ENCODE measurements at regions not wholly inside any gene's neighbourhood (a gene's known extent, or its start where the extent isn't known, plus 50 kb on each side); places are given as distances from the start of the nearest gene placed in this dataset.

- H3K23me2 ChIP-seq (ENCODE audit: low read depth, low read length): no peaks in the 10 kb centered on the region
- no peak overlapping the region for H4K5ac ChIP-seq (ENCODE audit: insufficient read length, low read depth, low read length)
- no peak overlapping the region for H3K4me3 ChIP-seq (ENCODE audit: extremely low read depth in 1 of 4, insufficient read depth in 2 of 4, low read depth in 3 of 4, low read length in 4 of 4)
- H4K8ac ChIP-seq (ENCODE audit: extremely low read depth, insufficient read depth, low read length): no peak overlapping the region
- H3K9me3 ChIP-seq (ENCODE audit: insufficient read depth in 2 of 2, low read depth in 1 of 2, low read length in 1 of 2): no peaks in the 10 kb centered on the region
- no peak overlapping the region for H3K9ac ChIP-seq (replicated peaks in 1 of 4; ENCODE audit: extremely low read depth in 1 of 4, low read depth in 3 of 4, low read length in 3 of 4)
- H3K79me1 ChIP-seq (ENCODE audit: low read depth, low read length): no peaks in the 10 kb centered on the region
- H3K4me1 ChIP-seq (replicated peaks in 1 of 4; ENCODE audit: control insufficient read depth in 3 of 4, insufficient read depth in 4 of 4, low read length in 3 of 4): peaks cover 0 to 7% (median 3%) of the 10 kb centered on the region in 4 experiments; a peak in 2 of 7 replicates
- no peaks in the 10 kb centered on the region for H3K27me3 ChIP-seq (replicated peaks in 1 of 4; ENCODE audit: control insufficient read depth in 3 of 4, extremely low read depth in 1 of 4, insufficient read depth in 3 of 4, low read length in 3 of 4)
- POLR2A ChIA-PET (ENCODE audit: partially characterized antibody): no interaction called here
- no peak overlapping the region for H3K27ac ChIP-seq (ENCODE audit: low read depth, low read length)
- DNase-seq (ENCODE audit: low read depth in 1 of 2, low spot score in 2 of 2) (no peak), FAIRE-seq (no peak)
- H3K23ac ChIP-seq (ENCODE audit: insufficient read length): no peak overlapping the region
- H2AFZ ChIP-seq (ENCODE audit: low read length): no peak overlapping the region
- H3K4me2 ChIP-seq (ENCODE audit: insufficient read depth in 1 of 2, low read depth in 2 of 2, low read length in 2 of 2): no peak overlapping the region
- no peak overlapping the region for H2BK15ac ChIP-seq (ENCODE audit: low read length)
- H2AK5ac ChIP-seq (ENCODE audit: low read depth, low read length): no peak overlapping the region
- H3K36me3 ChIP-seq (ENCODE audit: control insufficient read depth in 2 of 4, insufficient read depth in 4 of 4, low read length in 3 of 4): no peaks in the 10 kb centered on the region
- CTCF ChIA-PET (ENCODE audit: partially characterized antibody): interaction anchor here (1.7 kb wide), 1 partner anchor 51 kb away, joined by 3 read pairs; no protein-coding TSS in a partner anchor
- H3K18ac ChIP-seq (ENCODE audit: extremely low read depth, low read length): no peak overlapping the region
- no peak overlapping the region for H2BK12ac ChIP-seq (ENCODE audit: low read depth, low read length)
- no peaks in the 10 kb centered on the region for H4K20me1 ChIP-seq (replicated peaks in 1 of 2; ENCODE audit: control insufficient read depth in 1 of 2, insufficient read depth in 2 of 2, low read length in 2 of 2)
- no peak overlapping the region for H2BK120ac ChIP-seq (replicated peaks; ENCODE audit: low read depth, low read length)
- H3K56ac ChIP-seq (replicated peaks; ENCODE audit: insufficient read length, low read depth, low read length): no peak overlapping the region
- no peak overlapping the region for H2BK20ac ChIP-seq (ENCODE audit: low read length)
- WGBS, 2 experiments (ENCODE audit: extremely low coverage in 1 of 2, insufficient coverage in 1 of 2, insufficient read length in 1 of 2, insufficient replicate concordance in 2 of 2, low coverage in 1 of 2, low lambda C conversion rate in 2 of 2, missing lambda C conversion rate in 1 of 2): 96% methylated on average over 2 of the region's 2 CpGs; no CpG with 5 or more reads in 1 of the 2 experiments
- no peak for TF ChIP-seq ASH2L (IDR thresholded peaks at IDR 0.05; ENCODE audit: low read length)
- no peak for TF ChIP-seq BACH1 (IDR thresholded peaks at IDR 0.05; ENCODE audit: low read length)
- no peak for TF ChIP-seq CREB1 (IDR thresholded peaks at IDR 0.05)
- no peak for TF ChIP-seq JUN (IDR thresholded peaks at IDR 0.05; ENCODE audit: low read depth, low read length)
- no peak for TF ChIP-seq HDAC2 (IDR thresholded peaks at IDR 0.05; ENCODE audit: borderline replicate concordance in 1 of 2, low read depth in 2 of 2, low read length in 2 of 2)
- no peak for TF ChIP-seq CBX8 (IDR thresholded peaks at IDR 0.05; ENCODE audit: borderline replicate concordance, low read depth, low read length)
- no peak for TF ChIP-seq CTBP2 (IDR thresholded peaks at IDR 0.05; ENCODE audit: borderline replicate concordance, insufficient read depth, insufficient read length, low read length)
- no peak for TF ChIP-seq RXRA (IDR thresholded peaks at IDR 0.05; ENCODE audit: insufficient read depth, low read depth, low read length)
- TF ChIP-seq KDM4A (IDR thresholded peaks at IDR 0.05; ENCODE audit: low read depth, low read length, severe bottlenecking): no peak
- no peak for TF ChIP-seq SP1 (IDR thresholded peaks at IDR 0.05; ENCODE audit: low read depth, low read length)
- TF ChIP-seq RAD21 (IDR thresholded peaks at IDR 0.05 in 1 of 2, conservative IDR thresholded peaks at IDR 0.05 in 1 of 2; ENCODE audit: low read depth in 2 of 2, low read length in 2 of 2): no peak
- TF ChIP-seq POLR2AphosphoS5 (IDR thresholded peaks at IDR 0.05; ENCODE audit: low read depth, low read length): no peak
- no peak for TF ChIP-seq SRF (IDR thresholded peaks at IDR 0.05; ENCODE audit: low read depth, low read length)
- no peak overlapping the region for H3K14ac ChIP-seq (ENCODE audit: insufficient read length)
- H2BK5ac ChIP-seq (ENCODE audit: low read depth, low read length): no peak overlapping the region
- no peak overlapping the region for H4K91ac ChIP-seq (replicated peaks; ENCODE audit: insufficient read length, low read length)
- no peaks in the 10 kb centered on the region for H3K79me2 ChIP-seq (ENCODE audit: control insufficient read depth in 1 of 2, insufficient read depth in 2 of 2, low read length in 2 of 2)
- H3K4ac ChIP-seq (replicated peaks; ENCODE audit: insufficient read length, low read depth, low read length): no peak overlapping the region
Observed at GRCh38 chr6:93087606-93088005, 331.8 kb downstream of the EPHA7 start.

Measured in H1 (cell line).